ENCODE measurements at regions not wholly inside any gene's neighbourhood (a gene's known extent, or its start where the extent isn't known, plus 50 kb on each side); places are given as distances from the start of the nearest gene placed in this dataset.
"Not testable (repeated sequence)": the region's sequence is repeated elsewhere in the genome, so short reads cannot be mapped to it uniquely, and the experiment has no call there.

- H3K79me2 ChIP-seq (ENCODE audit: insufficient read depth, low read length); H3K27me3 ChIP-seq (ENCODE audit: insufficient read depth, low read length); H3K27ac ChIP-seq (ENCODE audit: low read depth, low read length); ATAC-seq; BruUV-seq (replicated peaks); H3K4me2 ChIP-seq (ENCODE audit: low read length); RAD21 ChIA-PET (ENCODE audit: low non-redundant PET in 1 of 2, low total read pairs in 2 of 2, uncharacterized antibody in 2 of 2, unreplicated experiment in 2 of 2); H2AFZ ChIP-seq (ENCODE audit: low read depth, low read length, poor library complexity, severe bottlenecking); POLR2A ChIA-PET; DNase-seq (ENCODE audit: low read depth, low spot score); CTCF ChIA-PET; intact Hi-C loops (cut with micrococcal nuclease); H3K9me3 ChIP-seq (ENCODE audit: control insufficient read depth in 1 of 2, insufficient read depth in 1 of 2, low read depth in 1 of 2, low read length in 2 of 2); H3K4me3 ChIP-seq (replicated peaks in 1 of 2; ENCODE audit: low read depth in 1 of 2, low read length in 2 of 2); H3K4me1 ChIP-seq (ENCODE audit: control insufficient read depth in 1 of 2, insufficient read depth in 2 of 2, low read length in 2 of 2); H3K36me3 ChIP-seq (ENCODE audit: control insufficient read depth in 1 of 2, insufficient read depth in 2 of 2, low read length in 2 of 2); H3K9me2 ChIP-seq (ENCODE audit: insufficient read depth); H4K20me1 ChIP-seq (ENCODE audit: insufficient read depth); H3K9ac ChIP-seq (ENCODE audit: low read length): not testable (repeated sequence)
Measured at GRCh38 chr13:89088107-89088506, 1416.9 kb downstream of the SLITRK5 start.

- no peak for DNase-seq (ENCODE audit: low read depth, low spot score)
- Histone ChIP-seq H3K9ac (ENCODE audit: low read length) (no peak overlapping the region), H3K9me2 (ENCODE audit: insufficient read depth) (no peaks in the 10 kb centered on the region), H3K27me3 (ENCODE audit: insufficient read depth, low read length) (no peaks in the 10 kb centered on the region), H3K4me2 (ENCODE audit: low read length) (no peak overlapping the region), H3K4me1 (ENCODE audit: control insufficient read depth in 1 of 2, insufficient read depth in 2 of 2, low read length in 2 of 2) (no peaks in the 10 kb centered on the region), H2AFZ (ENCODE audit: low read depth, low read length, poor library complexity, severe bottlenecking) (no peak overlapping the region), H3K79me2 (ENCODE audit: insufficient read depth, low read length) (no peaks in the 10 kb centered on the region), H3K9me3 (ENCODE audit: control insufficient read depth in 1 of 2, insufficient read depth in 1 of 2, low read depth in 1 of 2, low read length in 2 of 2) (no peaks in the 10 kb centered on the region), H3K36me3 (ENCODE audit: control insufficient read depth in 1 of 2, insufficient read depth in 2 of 2, low read length in 2 of 2) (no peaks in the 10 kb centered on the region), H3K4me3 (replicated peaks in 1 of 2; ENCODE audit: low read depth in 1 of 2, low read length in 2 of 2) (no peak overlapping the region), H4K20me1 (ENCODE audit: insufficient read depth) (no peaks in the 10 kb centered on the region), H3K27ac (ENCODE audit: low read depth, low read length) (no peak overlapping the region)
- ChIA-PET RAD21 (ENCODE audit: low non-redundant PET in 1 of 2, low total read pairs in 2 of 2, uncharacterized antibody in 2 of 2, unreplicated experiment in 2 of 2) (no interaction called here), CTCF (no interaction called here), POLR2A (no interaction called here)
- ATAC-seq: no peak
- no TSS peak for BruUV-seq (replicated peaks)
- intact Hi-C loops (cut with micrococcal nuclease): no loop called here
- TF ChIP-seq RAD21 (IDR thresholded peaks at IDR 0.05; ENCODE audit: low read depth) (no peak), EZH2phosphoT487 (IDR thresholded peaks at IDR 0.05; ENCODE audit: borderline replicate concordance) (no peak), ZFX (IDR thresholded peaks at IDR 0.05) (no peak), ELF1 (IDR thresholded peaks at IDR 0.05; ENCODE audit: borderline replicate concordance, low read depth) (no peak), ATF3 (IDR thresholded peaks at IDR 0.05) (no peak), SIN3A (IDR thresholded peaks at IDR 0.05; ENCODE audit: low read depth) (no peak), SP1 (IDR thresholded peaks at IDR 0.05; ENCODE audit: low read depth) (no peak), MAX (IDR thresholded peaks at IDR 0.05) (no peak), EZH2 (IDR thresholded peaks at IDR 0.05) (no peak), CEBPB (IDR thresholded peaks at IDR 0.05; ENCODE audit: low read depth) (no peak), FOSL1 (IDR thresholded peaks at IDR 0.05; ENCODE audit: low read depth) (no peak), TCF7L2 (IDR thresholded peaks at IDR 0.05; ENCODE audit: borderline replicate concordance, extremely low read depth, insufficient read depth, insufficient read length) (no peak), POLR2AphosphoS5 (IDR thresholded peaks at IDR 0.05; ENCODE audit: low read depth, low read length) (no peak), CBX3 (IDR thresholded peaks at IDR 0.05; ENCODE audit: low read depth) (no peak), EGR1 (IDR thresholded peaks at IDR 0.05; ENCODE audit: low read depth) (no peak), POLR2A (IDR thresholded peaks at IDR 0.05; ENCODE audit: borderline replicate concordance, extremely low read depth, insufficient read depth, insufficient read length) (no peak), JUND (IDR thresholded peaks at IDR 0.05) (no peak), ZBTB33 (IDR thresholded peaks at IDR 0.05; ENCODE audit: extremely low read depth, insufficient replicate concordance, low read length) (no peak)
- TF ChIP-seq, protein P1, sequence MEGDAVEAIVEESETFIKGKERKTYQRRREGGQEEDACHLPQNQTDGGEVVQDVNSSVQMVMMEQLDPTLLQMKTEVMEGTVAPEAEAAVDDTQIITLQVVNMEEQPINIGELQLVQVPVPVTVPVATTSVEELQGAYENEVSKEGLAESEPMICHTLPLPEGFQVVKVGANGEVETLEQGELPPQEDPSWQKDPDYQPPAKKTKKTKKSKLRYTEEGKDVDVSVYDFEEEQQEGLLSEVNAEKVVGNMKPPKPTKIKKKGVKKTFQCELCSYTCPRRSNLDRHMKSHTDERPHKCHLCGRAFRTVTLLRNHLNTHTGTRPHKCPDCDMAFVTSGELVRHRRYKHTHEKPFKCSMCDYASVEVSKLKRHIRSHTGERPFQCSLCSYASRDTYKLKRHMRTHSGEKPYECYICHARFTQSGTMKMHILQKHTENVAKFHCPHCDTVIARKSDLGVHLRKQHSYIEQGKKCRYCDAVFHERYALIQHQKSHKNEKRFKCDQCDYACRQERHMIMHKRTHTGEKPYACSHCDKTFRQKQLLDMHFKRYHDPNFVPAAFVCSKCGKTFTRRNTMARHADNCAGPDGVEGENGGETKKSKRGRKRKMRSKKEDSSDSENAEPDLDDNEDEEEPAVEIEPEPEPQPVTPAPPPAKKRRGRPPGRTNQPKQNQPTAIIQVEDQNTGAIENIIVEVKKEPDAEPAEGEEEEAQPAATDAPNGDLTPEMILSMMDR (IDR thresholded peaks at IDR 0.05 in 2 of 3, conservative IDR thresholded peaks at IDR 0.05 in 1 of 3; ENCODE audit: borderline replicate concordance in 1 of 3, insufficient read depth in 1 of 3, low read depth in 2 of 3, low read length in 2 of 3): no peak
Measured at GRCh38 chr13:89097994-89098393, 1426.8 kb downstream of the SLITRK5 start.

All from HCT116 (cell line).